ENCODE measurements at regions not wholly inside any gene's neighbourhood (a gene's known extent, or its start where the extent isn't known, plus 50 kb on each side); places are given as distances from the start of the nearest gene placed in this dataset.

DNA sequence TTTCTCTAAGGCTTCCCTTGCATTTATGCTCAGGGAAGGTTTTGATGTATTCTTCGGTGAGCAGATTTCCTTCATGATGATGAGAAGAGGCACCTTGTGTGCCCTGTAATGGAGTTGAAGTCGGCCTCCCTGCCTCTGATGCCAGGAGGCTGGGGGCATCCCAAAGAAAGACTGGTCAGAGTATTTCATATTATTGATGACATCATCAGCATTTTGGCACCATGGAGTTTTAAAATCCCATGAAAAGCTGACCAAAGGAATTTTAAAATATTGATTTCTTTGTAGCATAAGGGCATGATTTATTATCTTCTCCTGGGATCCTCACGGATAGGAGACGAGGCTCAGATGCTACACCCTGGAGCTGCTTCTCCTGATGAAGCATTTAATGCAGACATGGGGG is 231.2 kb upstream of the IRX1 start:
- Mint-ChIP-seq H3K36me3 (no peaks in the 10 kb centered on the region), H3K4me3 (no peak overlapping the region), H3K9me3 (peaks cover 5% of the 10 kb centered on the region), H3K27ac (no peak overlapping the region), H3K4me1 (ENCODE audit: unreplicated experiment) (no peaks in the 10 kb centered on the region), H3K27me3 (peaks cover 32% of the 10 kb centered on the region)
- DNase-seq (ENCODE audit: extremely low spot score, unreplicated experiment) = no peak
- TF ChIP-seq, protein P1, sequence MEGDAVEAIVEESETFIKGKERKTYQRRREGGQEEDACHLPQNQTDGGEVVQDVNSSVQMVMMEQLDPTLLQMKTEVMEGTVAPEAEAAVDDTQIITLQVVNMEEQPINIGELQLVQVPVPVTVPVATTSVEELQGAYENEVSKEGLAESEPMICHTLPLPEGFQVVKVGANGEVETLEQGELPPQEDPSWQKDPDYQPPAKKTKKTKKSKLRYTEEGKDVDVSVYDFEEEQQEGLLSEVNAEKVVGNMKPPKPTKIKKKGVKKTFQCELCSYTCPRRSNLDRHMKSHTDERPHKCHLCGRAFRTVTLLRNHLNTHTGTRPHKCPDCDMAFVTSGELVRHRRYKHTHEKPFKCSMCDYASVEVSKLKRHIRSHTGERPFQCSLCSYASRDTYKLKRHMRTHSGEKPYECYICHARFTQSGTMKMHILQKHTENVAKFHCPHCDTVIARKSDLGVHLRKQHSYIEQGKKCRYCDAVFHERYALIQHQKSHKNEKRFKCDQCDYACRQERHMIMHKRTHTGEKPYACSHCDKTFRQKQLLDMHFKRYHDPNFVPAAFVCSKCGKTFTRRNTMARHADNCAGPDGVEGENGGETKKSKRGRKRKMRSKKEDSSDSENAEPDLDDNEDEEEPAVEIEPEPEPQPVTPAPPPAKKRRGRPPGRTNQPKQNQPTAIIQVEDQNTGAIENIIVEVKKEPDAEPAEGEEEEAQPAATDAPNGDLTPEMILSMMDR (conservative IDR thresholded peaks at IDR 0.05) = no peak

DNA sequence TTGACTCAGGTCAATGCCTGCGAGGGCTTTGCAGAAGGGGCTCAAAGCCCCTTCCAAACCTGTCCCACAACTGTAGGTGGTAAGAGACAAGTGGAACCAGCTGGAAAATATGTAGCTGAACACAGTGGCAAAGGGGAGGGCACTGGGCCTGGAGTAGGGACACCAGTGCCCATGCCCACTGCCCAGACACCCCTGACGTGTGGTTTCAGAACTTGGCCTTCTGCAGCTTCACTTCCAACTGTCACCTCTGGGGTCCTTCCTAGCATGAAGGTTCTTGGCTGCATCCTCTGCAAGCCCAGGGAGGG is 233.1 kb upstream of the IRX1 start:
- H3K27ac Mint-ChIP-seq = no peak overlapping the region
- no peaks in the 10 kb centered on the region for H3K4me1 Mint-ChIP-seq (ENCODE audit: unreplicated experiment)
- TF ChIP-seq, protein P1 (conservative IDR thresholded peaks at IDR 0.05) = no peak
- DNase-seq (ENCODE audit: extremely low spot score, unreplicated experiment) = no peak
- H3K9me3 Mint-ChIP-seq = peaks cover 5% of the 10 kb centered on the region
- H3K36me3 Mint-ChIP-seq = no peaks in the 10 kb centered on the region
- peaks cover 34% of the 10 kb centered on the region for H3K27me3 Mint-ChIP-seq
- no peak overlapping the region for H3K4me3 Mint-ChIP-seq

DNA sequence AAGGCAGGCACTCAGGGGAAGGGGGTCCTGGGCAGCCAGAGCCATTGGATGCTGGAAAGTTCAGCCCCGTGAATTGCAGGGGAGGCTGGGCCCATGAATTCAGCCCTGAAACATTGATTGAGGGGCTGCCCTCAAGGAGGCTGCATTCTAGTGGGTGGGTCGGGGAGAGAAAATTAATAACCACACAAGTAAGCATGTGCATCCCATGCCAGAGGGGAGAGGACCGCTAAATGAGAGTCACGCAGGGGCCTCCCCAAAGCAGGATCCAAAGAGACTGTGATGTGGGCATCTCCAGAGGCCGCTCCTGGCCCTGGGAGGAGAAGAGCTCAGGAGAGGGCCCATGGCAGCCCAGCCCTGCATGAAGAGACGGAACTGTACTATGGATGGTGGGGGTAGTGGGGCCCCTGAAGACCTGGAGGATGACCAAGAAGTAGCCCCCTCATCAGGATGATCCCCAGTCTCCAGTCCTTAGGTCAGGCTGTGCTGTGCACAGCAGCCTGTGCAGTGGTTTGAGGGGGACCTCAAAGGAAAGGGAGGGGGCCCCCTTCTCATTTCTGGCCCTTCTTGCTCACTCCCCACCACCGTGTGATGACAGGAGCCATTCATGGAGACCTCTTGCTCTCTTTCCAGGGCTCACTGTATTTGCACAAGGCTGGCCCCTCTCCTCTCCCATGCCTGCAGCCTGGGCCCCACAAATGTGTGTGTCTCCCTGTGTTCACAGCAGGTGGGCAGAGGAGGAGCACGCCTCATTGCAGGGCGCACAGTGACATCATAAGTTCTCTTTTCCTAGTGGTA is 233.6 kb upstream of the IRX1 start:
- H3K9me3 Mint-ChIP-seq = peaks cover 5% of the 10 kb centered on the region
- H3K4me3 Mint-ChIP-seq = no peak overlapping the region
- H3K36me3 Mint-ChIP-seq = no peaks in the 10 kb centered on the region
- TF ChIP-seq, protein P1 (conservative IDR thresholded peaks at IDR 0.05) = no peak
- H3K4me1 Mint-ChIP-seq (ENCODE audit: unreplicated experiment) = no peaks in the 10 kb centered on the region
- H3K27me3 Mint-ChIP-seq = peaks cover 34% of the 10 kb centered on the region
- DNase-seq (ENCODE audit: extremely low spot score, unreplicated experiment) = peak; percentile 49
- no peak overlapping the region for H3K27ac Mint-ChIP-seq

DNA sequence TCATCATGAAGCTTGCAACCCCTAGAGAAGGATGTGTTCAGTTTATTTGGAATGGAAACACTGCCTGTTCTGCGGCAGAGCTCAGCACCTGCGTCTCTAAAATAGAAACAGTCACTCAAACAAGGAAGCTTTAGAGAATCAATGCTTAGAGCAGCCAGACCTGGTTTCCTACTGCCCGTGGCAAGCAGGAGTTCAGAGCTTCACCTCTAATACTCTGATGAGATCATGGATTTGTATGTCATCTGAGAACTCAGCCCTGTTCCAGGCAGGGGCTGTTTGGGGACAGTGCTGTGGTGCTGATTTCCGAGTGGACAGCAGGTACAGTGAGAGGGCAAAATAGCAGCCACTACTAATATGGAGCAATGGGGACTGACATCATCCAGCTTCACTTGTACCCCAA is 236.0 kb upstream of the IRX1 start:
- no peaks in the 10 kb centered on the region for H3K4me1 Mint-ChIP-seq (ENCODE audit: unreplicated experiment)
- peaks cover 25% of the 10 kb centered on the region for H3K27me3 Mint-ChIP-seq
- H3K27ac Mint-ChIP-seq = no peak overlapping the region
- peaks cover 5% of the 10 kb centered on the region for H3K9me3 Mint-ChIP-seq
- TF ChIP-seq, protein P1 (conservative IDR thresholded peaks at IDR 0.05) = no peak
- no peaks in the 10 kb centered on the region for H3K36me3 Mint-ChIP-seq
- DNase-seq (ENCODE audit: extremely low spot score, unreplicated experiment) = peak; percentile 16
- no peak overlapping the region for H3K4me3 Mint-ChIP-seq

DNA sequence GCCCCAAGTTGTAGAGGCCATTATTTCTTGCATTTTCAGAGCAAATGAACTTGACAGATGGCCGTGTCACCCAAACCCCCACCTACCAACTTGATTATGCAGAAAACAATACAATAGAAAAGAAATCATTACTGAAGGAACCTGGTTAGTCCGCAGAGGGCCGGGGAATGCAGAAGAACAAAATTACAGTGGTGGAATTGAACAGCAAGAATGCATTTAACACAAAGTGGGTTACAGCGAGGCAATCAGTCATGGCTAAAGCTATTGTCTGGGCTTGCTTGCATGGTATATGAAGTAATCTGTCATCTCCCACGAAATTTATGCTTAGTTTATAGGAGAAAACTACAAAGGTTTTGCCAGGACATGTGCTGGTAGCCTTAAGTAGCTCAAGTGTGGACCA is 238.3 kb upstream of the IRX1 start:
- Mint-ChIP-seq H3K36me3 (no peaks in the 10 kb centered on the region), H3K27ac (no peak overlapping the region), H3K27me3 (peaks cover 17% of the 10 kb centered on the region), H3K4me1 (ENCODE audit: unreplicated experiment) (no peaks in the 10 kb centered on the region), H3K9me3 (peaks cover 5% of the 10 kb centered on the region), H3K4me3 (no peak overlapping the region)
- TF ChIP-seq, protein P1 (conservative IDR thresholded peaks at IDR 0.05) = no peak
- peak; percentile 13 for DNase-seq (ENCODE audit: extremely low spot score, unreplicated experiment)

Measured in type B pancreatic cell (in vitro differentiated cells).